ENCODE measurements at regions not wholly inside any gene's neighbourhood (a gene's known extent, or its start where the extent isn't known, plus 50 kb on each side); places are given as distances from the start of the nearest gene placed in this dataset.

DNA sequence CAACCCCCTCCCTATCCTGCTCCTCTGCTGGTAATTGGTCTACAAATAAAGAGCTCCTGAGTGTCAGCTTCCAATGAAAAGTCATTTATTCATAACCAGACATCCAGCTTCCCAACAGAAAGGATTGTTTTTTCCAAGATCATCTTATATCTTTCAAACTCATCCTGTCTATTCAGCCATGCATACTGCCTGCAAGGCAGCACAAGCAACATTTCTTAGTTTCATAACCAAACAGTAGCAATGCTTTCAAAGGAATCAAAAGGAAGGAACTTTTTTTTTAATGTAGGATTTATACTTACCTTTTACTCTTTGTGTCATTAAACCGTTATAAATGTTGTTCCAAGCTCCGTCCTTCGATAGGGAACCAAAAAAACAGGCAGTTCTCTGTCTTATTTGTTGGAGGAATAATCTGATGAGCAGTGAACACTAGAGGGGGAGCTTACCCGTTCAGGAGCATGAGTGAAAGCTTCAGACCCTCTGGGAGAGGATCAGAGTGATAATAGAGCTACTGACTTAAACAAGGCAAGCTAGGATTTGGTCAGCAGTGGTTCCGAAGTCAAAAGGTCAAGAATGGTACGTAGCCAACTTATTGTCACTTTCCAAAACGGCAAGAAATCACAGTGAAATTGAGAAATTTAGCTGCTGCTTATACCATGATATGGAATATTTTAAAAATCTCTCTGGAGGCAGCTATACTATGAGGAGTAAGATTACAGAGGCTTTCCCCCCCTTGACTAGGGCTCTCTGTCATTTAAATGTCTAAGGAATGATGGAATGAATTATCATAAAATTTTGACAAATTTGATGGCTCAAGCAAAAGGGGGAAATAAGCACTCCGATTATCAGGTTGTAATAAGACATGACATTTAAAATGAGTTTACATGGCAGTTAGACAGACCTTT, 892.9 kb downstream of the NR2F1-AS1 start:
- DNase-seq (ENCODE audit: low read depth, low spot score) (peak; percentile 46), FAIRE-seq (no peak)
- Histone ChIP-seq H2AFZ (ENCODE audit: low read depth, low read length) (peak overlapping the region; percentile 33), H3K4me3 (replicated peaks in 1 of 3; ENCODE audit: insufficient read depth in 1 of 3, low read depth in 1 of 3, low read length in 3 of 3) (no peak overlapping the region), H3K4me1 (ENCODE audit: control insufficient read depth, extremely low read depth, insufficient read depth, low read length) (no peaks in the 10 kb centered on the region), H3K9ac (replicated peaks; ENCODE audit: extremely low read depth, insufficient read depth, low read length) (no peak overlapping the region), H3K79me2 (ENCODE audit: control insufficient read depth, insufficient read depth, low read length) (no peaks in the 10 kb centered on the region), H3K27ac (ENCODE audit: insufficient read depth, low read depth, low read length) (no peak overlapping the region), H3K27me3 (ENCODE audit: control insufficient read depth in 2 of 2, insufficient read depth in 2 of 2, low read length in 2 of 2) (no peaks in the 10 kb centered on the region), H4K20me1 (replicated peaks; ENCODE audit: control insufficient read depth, extremely low read depth, insufficient read depth, low read length) (no peaks in the 10 kb centered on the region), H3K9me3 (replicated peaks; ENCODE audit: control insufficient read depth, insufficient read depth, low read length) (no peaks in the 10 kb centered on the region), H3K36me3 (ENCODE audit: control insufficient read depth in 2 of 2, extremely low read depth in 1 of 2, insufficient read depth in 2 of 2, low read length in 2 of 2) (no peaks in the 10 kb centered on the region), H3K4me2 (ENCODE audit: insufficient read depth, low read length) (no peak overlapping the region), H3K9me1 (replicated peaks; ENCODE audit: control insufficient read depth, extremely low read depth, insufficient read depth, low read length) (no peaks in the 10 kb centered on the region)
- dilution Hi-C loops (cut with MboI; ENCODE audit: extremely low pct_ligation_motif_present, low sequenced_read_pairs) = no loop called here
- intact Hi-C loops (cut with micrococcal nuclease) = loop anchor here (5.0 kb wide), 1 partner anchor 1229 kb away; no protein-coding TSS in a partner anchor
- TF ChIP-seq MYC (IDR thresholded peaks at IDR 0.05; ENCODE audit: low read depth, low read length) = no peak
- no peak for TF ChIP-seq JUN (IDR thresholded peaks at IDR 0.05; ENCODE audit: borderline replicate concordance, insufficient read depth, insufficient read length, low read depth)
- TF ChIP-seq GATA2 (IDR thresholded peaks at IDR 0.05; ENCODE audit: insufficient read depth, insufficient read length, low read depth, low read length) = no peak
- TF ChIP-seq POLR2A (IDR thresholded peaks at IDR 0.05; ENCODE audit: low read depth, low read length) = no peak
- TF ChIP-seq FOS (IDR thresholded peaks at IDR 0.05; ENCODE audit: borderline replicate concordance, insufficient read depth, low read length) = no peak
- CTCF ChIA-PET = interaction anchor here (0.7 to 2.5 kb wide), 19 partner anchors 9 to 1503 kb away, joined by 3 to 10 read pairs (median 3); partner anchors contain the start of gene NR2F1-AS1
- POLR2A ChIA-PET = no interaction called here
- no TSS peak for BruUV-seq (replicated peaks)

DNA sequence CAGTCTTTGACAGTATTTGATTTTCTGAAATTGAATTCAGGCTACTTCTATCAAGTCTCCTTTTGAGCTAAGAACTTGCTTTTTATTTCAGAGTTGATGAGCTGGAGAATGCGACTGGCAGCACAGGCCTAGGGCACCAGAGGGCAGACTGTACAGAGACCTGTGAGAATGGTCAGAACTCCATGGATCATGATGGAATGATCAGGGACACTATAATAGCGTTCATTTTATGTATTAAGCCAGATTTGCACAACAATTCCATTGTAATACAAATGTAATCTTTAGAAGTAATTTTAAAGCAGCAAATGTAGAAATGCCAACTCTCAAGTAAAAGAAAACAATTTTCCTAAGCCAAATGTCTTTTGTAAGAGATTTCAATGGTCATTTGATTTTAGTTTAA, 902.4 kb downstream of the NR2F1-AS1 start:
- FAIRE-seq = no peak
- BruUV-seq (replicated peaks) = no TSS peak
- CTCF ChIA-PET = interaction anchor here (0.9 to 2.1 kb wide), 5 partner anchors 9 to 1237 kb away, joined by 3 to 7 read pairs (median 4); no protein-coding TSS in a partner anchor

More for the DNA sequence above, 902.4 kb downstream of the NR2F1-AS1 start:
- Histone ChIP-seq H3K79me2 (ENCODE audit: control insufficient read depth, insufficient read depth, low read length) (no peaks in the 10 kb centered on the region), H3K4me1 (ENCODE audit: control insufficient read depth, extremely low read depth, insufficient read depth, low read length) (no peaks in the 10 kb centered on the region), H3K9me1 (replicated peaks; ENCODE audit: control insufficient read depth, extremely low read depth, insufficient read depth, low read length) (no peaks in the 10 kb centered on the region), H4K20me1 (replicated peaks; ENCODE audit: control insufficient read depth, extremely low read depth, insufficient read depth, low read length) (no peaks in the 10 kb centered on the region), H3K4me2 (ENCODE audit: insufficient read depth, low read length) (no peak overlapping the region), H3K27me3 (ENCODE audit: control insufficient read depth in 2 of 2, insufficient read depth in 2 of 2, low read length in 2 of 2) (no peaks in the 10 kb centered on the region), H3K36me3 (ENCODE audit: control insufficient read depth in 2 of 2, extremely low read depth in 1 of 2, insufficient read depth in 2 of 2, low read length in 2 of 2) (no peaks in the 10 kb centered on the region), H3K9me3 (replicated peaks; ENCODE audit: control insufficient read depth, insufficient read depth, low read length) (no peaks in the 10 kb centered on the region), H3K9ac (replicated peaks; ENCODE audit: extremely low read depth, insufficient read depth, low read length) (no peak overlapping the region), H3K4me3 (replicated peaks in 1 of 3; ENCODE audit: insufficient read depth in 1 of 3, low read depth in 1 of 3, low read length in 3 of 3) (no peak overlapping the region), H3K27ac (ENCODE audit: insufficient read depth, low read depth, low read length) (no peak overlapping the region), H2AFZ (ENCODE audit: low read depth, low read length) (no peak overlapping the region)
- peak; percentile 3 for DNase-seq (ENCODE audit: low read depth, low spot score)
- no peak for TF ChIP-seq FOS (IDR thresholded peaks at IDR 0.05; ENCODE audit: borderline replicate concordance, insufficient read depth, low read length)
- TF ChIP-seq, protein P1, sequence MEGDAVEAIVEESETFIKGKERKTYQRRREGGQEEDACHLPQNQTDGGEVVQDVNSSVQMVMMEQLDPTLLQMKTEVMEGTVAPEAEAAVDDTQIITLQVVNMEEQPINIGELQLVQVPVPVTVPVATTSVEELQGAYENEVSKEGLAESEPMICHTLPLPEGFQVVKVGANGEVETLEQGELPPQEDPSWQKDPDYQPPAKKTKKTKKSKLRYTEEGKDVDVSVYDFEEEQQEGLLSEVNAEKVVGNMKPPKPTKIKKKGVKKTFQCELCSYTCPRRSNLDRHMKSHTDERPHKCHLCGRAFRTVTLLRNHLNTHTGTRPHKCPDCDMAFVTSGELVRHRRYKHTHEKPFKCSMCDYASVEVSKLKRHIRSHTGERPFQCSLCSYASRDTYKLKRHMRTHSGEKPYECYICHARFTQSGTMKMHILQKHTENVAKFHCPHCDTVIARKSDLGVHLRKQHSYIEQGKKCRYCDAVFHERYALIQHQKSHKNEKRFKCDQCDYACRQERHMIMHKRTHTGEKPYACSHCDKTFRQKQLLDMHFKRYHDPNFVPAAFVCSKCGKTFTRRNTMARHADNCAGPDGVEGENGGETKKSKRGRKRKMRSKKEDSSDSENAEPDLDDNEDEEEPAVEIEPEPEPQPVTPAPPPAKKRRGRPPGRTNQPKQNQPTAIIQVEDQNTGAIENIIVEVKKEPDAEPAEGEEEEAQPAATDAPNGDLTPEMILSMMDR (IDR thresholded peaks at IDR 0.05; ENCODE audit: extremely low read depth in 1 of 2, insufficient read depth in 1 of 2, low read depth in 1 of 2, low read length in 2 of 2) = peak in 1 of 2 donors; percentile 8
- dilution Hi-C loops (cut with MboI; ENCODE audit: extremely low pct_ligation_motif_present, low sequenced_read_pairs) (no loop called here), intact Hi-C loops (cut with micrococcal nuclease) (no loop called here)
- POLR2A ChIA-PET = no interaction called here

Measured in endothelial cell of umbilical vein (primary cell).